GM18517 (cell line): ENCODE measurements at regions not wholly inside any gene's neighbourhood (a gene's known extent, or its start where the extent isn't known, plus 50 kb on each side); places are given as distances from the start of the nearest gene placed in this dataset.

Source experiments
- ATAC-seq: cut with Tn5 transposase; IDR thresholded peaks from one replicate; pipeline ENCODE4 v1.9.1; 2021; ENCODE audit warnings: mild to moderate bottlenecking, moderate library complexity; ENCODE audit not compliant: unreplicated experiment

- ATAC-seq = no peak
Measured at GRCh38 chr7:25619963-25620799, 391.9 kb upstream of the NPVF start.

DNA sequence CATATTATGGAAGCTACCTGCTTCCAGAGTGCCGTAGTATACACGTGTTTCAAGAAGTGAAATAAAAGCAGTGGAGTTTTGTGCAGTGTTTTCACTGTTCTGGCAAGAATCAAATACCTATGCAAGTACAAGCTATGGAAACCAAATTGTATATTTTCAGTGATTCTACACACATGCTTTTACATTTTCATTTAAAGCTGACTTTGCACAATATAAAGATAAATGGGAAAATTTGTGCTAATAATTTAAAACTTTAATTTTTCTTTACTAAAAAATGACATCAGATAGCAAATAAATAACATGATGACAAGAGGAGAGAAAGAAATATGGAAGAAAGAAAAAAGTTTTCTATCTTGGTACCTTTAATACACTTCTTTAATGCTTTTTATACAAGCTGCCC, 393.7 kb upstream of the NPVF start:
- ATAC-seq = no peak

GRCh38 chr7:25622695-25623094, 394.4 kb upstream of the NPVF start:
- ATAC-seq = no peak

- no peak for ATAC-seq
Measured at GRCh38 chr7:25624051-25624450, 395.8 kb upstream of the NPVF start.

DNA sequence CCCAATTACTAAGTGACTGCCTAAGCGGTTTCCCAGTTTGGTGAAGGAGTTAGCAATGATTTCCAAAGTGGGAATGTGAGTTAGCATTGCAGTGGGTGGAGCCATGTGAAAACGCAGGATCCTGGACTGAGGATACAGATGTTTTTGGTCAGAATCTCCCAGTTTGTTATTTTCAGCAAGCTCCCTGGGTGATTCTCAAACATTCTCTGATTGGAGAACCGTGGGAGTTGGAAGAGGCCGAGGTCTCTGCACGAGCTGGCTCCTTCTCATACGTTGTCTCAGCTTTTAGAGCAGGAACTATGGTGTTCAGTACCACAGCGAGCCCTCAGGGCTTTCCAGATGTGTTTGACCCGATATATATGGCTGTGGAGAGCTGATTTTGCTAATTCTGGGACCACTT, 396.5 kb upstream of the NPVF start:
- ATAC-seq = no peak

GRCh38 chr7:25625306-25625992, 397.2 kb upstream of the NPVF start:
- ATAC-seq = no peak

DNA sequence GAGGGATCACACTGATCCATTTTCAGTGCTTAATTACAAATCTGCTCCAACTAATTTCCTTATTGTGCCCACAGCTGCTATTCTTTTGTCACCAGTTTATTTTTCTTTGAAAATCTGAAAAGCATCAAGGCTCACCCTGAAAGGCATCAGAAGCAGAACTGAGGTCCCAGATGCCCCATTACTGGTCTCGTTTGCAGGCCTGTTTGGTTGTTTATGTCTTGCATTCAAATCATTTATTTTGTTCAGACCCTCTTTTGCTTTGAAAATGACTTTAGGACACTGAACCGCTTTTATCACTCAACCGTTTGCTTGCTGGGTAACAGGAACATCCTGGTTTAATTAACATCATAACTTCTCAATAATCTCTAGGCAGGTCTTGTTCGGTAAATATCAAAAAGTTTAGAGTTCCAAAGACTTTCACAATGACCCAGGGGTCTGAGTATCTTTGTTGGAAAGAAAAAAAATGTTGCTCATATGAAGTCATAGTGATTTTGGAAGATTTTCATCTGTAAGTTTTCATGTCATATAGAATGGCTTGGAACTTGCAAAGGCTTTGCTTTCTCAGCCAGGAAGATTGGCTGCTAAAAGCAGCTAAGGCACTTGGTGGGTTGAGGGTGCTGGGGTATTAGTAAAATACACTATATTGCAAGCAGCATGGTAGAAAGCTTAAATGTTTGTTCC, 398.3 kb upstream of the NPVF start:
- no peak for ATAC-seq

DNA sequence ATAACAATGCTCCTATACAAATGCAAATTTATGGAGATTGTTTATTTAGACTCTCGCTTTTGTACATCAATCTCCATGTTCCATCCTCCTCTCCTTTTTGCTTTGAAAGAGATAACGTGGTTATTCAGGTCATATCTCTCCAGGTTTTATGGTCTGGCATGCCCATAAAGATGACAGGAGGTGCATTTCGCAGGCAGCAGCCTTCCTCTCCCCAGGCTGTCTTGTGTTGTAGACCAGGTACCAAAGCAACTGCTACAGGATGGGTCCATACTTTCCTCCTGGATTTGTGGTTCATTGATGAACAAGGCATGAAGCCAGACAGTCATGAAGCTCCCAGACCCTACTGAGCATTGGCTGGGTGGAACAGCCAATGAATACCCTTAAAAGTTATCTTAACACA, 400.2 kb upstream of the NPVF start:
- no peak for ATAC-seq

GRCh38 chr7:25632616-25633015, 404.3 kb upstream of the NPVF start:
- ATAC-seq = no peak

DNA sequence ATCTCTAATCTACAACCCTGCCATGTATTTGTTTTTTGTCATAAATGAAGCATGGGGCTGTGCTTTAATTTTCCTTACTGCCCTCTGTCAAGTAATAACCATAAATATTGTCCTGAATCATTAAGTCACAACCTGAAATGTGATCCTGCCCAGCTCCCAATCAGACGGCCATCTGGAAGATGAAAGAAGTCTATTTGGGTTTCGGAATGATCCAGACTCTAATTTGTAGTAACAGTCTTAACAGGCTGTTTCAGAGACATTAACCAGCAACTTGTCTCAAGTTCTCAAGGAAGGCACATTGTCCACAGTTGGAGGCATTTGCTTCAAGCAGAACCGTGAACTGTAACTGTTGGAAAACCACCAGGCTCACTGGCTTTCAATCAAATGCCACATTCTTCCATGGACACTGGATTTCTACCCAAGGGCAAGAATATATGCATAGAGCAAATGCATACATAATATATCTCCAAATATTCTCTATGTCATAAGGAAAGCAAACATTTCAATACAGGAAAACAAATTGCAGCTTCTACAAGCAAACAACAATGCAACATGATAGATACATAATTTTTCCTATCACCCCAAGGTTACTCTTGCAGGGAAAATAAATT, 405.2 kb upstream of the NPVF start:
- ATAC-seq = no peak

GRCh38 chr7:25636168-25636567, 407.9 kb upstream of the NPVF start:
- no peak for ATAC-seq

- ATAC-seq = no peak
Measured at GRCh38 chr7:25636871-25637283, 408.6 kb upstream of the NPVF start.

- ATAC-seq = no peak
Measured at GRCh38 chr7:25638068-25638467, 409.8 kb upstream of the NPVF start.

DNA sequence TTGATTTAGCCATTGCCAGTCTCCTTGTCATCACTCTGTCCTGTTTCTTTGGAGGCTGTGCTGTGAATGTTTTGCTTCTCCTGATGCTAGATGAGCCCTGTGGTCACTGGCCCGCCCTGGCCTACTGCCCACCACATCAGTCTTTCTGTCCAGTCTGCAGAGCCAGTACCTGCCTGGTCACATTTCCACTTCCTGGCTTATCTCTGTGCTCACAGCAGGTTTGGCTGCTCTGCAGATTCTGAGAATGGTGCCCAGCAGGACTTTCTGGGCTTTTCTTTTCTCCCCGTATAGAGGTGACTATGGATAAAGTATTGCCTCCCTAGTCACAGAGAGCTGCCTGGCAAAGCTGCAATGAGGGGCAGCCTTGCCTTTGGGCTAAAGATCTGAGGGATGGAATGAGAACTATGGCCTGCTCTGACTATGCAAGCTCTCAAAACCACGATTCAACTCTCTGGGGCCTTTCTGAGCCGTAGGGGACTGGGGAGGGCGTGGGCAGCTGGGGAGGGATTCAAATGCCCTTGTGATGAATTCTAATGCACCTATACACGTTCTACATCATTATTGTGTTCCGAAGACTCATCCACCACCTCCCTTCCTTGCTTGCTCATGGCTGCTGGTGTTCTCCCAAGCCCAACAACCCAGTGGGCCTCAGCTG, 410.4 kb upstream of the NPVF start:
- ATAC-seq = no peak

- no peak for ATAC-seq
Measured at GRCh38 chr7:25642849-25643248, 414.6 kb upstream of the NPVF start.

DNA sequence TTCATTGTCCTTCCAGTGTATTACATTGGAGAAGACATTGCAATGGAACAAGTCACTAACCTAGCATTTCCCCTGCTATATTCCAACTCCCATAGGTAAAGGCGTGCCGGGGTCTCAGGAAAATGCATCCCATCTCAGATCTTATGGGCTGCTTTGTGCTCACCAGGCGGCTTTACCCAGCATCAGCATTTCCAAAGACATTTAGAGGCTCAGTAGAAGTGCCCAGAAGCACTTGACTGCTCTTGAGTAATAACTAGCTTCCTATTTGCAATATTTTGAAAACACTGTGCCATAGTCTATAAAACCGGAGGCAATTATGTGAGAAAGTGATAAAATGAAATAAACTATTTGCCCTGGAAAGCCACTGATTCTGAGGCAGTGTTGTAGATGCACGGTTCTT, 415.0 kb upstream of the NPVF start:
- ATAC-seq = no peak

GRCh38 chr7:25643770-25644394, 415.6 kb upstream of the NPVF start:
- no peak for ATAC-seq

DNA sequence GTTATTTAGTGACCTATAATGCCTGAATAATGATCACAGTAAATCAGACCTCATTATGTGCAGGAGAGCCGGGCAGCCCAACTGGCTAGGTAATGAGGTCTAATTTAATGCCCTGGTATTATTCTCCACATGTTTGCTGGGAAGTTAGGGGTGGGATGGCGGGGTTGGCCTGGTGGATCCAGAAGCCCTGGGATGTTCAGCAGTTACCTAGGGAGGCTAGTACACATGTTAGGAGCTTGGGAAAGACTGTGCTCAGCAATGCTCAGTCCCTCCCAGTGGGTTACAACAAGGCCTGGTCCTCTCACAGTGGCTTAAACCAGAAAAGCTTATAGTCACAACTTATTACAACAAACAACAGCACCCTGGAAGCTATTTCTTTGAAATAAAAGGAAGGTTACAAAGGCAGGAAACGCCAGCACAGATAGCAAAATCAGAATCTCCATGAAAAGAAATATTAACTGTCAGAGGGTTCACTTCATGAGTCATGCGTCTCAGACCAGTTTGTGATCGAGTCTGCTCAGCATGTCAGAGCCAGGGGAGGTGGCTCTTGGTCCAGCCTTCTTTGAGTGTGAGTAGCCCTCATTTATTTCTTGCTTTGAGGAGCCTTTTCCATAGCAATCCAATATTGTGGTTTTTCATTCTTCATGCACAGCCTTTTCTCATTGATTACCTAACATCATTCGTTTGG, 418.6 kb upstream of the NPVF start:
- no peak for ATAC-seq

GRCh38 chr7:25647872-25648271, 419.6 kb upstream of the NPVF start:
- no peak for ATAC-seq

DNA sequence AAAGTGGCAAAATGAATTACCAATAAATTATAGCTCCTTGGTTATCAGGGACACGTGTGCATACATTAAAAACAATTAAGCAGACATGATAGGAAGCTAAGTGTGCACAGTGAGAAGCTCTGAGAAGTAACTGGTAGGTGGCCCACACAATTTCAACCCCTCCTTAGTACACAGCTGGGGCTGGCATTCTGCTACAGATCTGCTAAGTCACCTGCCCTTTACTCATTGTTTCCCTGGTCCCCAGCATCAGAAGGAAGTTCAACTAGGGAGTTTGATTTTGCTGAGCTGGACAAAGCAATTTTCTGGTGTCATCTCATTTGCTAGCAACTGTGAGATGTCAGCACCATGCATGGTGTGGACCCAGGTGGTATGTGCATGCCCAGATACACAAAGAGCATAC, 424.1 kb upstream of the NPVF start:
- ATAC-seq = no peak
